OCI-LY1 (cell line): ENCODE measurements at regions not wholly inside any gene's neighbourhood (a gene's known extent, or its start where the extent isn't known, plus 50 kb on each side); places are given as distances from the start of the nearest gene placed in this dataset.

Source experiments
- EZH2 ChIP-seq: fragments of 200-600 bp; sonication (generic), shearing (Covaris generic); IDR thresholded peaks from 2 replicates; pipeline ENCODE4 v1.8.0; 2017; ENCODE audit warnings: borderline replicate concordance, mixed run types, mild to moderate bottlenecking, antibody characterized with exemption, low read length, moderate library complexity, mixed read lengths
- TF ChIP-seq, protein P1 (sequence below): fragments of 200-600 bp; sonication (generic), shearing (Covaris generic); IDR thresholded peaks from 2 replicates; pipeline ENCODE4 v1.5.1; 2017; ENCODE audit warnings: mild to moderate bottlenecking, antibody characterized with exemption, low read length, moderate library complexity, mixed read lengths

DNA sequence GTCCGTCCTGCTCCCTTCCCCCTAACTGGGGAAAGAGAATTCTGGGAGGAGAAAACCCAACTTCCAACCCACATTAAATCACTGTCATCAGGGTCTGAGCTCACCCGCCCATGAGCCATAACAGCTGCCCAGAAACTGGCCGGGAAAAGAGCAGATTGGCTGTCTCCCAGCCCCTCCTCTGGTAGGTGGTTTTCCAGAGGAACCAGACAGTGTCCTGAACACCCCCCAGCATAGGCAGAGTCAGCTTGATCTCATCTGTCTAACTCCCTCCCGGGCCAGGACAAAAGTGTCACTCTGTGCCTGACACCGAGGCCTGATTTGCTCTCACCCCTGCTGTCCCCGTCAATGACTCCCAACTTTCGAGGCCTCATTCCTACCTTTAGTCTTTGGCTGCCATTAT lies 197.0 kb downstream of the AXIN2 start:
- TF ChIP-seq, protein P1, sequence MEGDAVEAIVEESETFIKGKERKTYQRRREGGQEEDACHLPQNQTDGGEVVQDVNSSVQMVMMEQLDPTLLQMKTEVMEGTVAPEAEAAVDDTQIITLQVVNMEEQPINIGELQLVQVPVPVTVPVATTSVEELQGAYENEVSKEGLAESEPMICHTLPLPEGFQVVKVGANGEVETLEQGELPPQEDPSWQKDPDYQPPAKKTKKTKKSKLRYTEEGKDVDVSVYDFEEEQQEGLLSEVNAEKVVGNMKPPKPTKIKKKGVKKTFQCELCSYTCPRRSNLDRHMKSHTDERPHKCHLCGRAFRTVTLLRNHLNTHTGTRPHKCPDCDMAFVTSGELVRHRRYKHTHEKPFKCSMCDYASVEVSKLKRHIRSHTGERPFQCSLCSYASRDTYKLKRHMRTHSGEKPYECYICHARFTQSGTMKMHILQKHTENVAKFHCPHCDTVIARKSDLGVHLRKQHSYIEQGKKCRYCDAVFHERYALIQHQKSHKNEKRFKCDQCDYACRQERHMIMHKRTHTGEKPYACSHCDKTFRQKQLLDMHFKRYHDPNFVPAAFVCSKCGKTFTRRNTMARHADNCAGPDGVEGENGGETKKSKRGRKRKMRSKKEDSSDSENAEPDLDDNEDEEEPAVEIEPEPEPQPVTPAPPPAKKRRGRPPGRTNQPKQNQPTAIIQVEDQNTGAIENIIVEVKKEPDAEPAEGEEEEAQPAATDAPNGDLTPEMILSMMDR, result no peak
- no peak for TF ChIP-seq EZH2
